ENCODE measurements at regions not wholly inside any gene's neighbourhood (a gene's known extent, or its start where the extent isn't known, plus 50 kb on each side); places are given as distances from the start of the nearest gene placed in this dataset.

DNA sequence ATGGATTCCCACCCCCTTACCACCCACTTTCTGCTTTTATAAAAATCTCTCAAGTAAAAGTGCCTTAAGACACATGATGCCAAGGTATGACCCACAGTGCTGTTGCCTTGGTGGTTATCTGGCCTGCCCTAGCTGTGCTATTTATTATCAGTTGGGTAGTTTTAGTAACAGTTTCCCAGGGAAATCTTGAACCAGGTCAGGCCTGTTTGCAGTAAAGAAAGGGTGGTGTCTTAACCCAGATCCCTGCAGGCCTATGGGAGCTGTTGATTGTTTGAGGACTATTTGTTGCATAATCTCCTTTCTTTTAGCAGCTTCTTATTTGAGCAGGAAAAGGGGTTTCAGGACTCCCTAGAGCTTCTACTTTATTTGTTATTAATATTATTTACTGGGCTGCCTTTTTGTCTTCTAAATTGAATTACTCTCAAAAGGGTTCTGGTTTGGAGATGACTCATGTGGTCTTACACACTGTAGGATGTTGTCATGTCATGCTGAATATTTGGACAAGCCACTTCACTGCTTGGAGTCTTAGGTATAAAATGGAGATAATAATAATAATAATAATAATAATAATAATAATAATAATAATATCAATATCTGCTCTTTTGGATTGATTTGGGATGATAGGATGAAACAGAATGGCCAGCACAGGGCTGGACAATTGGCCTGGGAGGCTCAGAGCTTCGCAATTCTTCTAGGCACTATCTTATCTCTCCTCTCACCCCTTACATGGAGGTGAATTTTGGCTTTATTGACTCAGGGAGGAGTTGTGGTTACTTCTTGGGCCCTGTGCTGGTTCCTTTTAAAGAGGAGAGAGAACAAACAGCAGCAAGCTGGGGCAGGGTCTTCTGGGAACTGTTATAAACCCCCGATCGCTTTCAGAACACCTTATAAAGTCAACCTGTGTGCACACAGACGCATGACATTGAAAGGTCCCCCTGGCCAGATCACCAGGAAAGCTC is 252.1 kb downstream of the PRDM2 start:
- TF ChIP-seq, protein P1, sequence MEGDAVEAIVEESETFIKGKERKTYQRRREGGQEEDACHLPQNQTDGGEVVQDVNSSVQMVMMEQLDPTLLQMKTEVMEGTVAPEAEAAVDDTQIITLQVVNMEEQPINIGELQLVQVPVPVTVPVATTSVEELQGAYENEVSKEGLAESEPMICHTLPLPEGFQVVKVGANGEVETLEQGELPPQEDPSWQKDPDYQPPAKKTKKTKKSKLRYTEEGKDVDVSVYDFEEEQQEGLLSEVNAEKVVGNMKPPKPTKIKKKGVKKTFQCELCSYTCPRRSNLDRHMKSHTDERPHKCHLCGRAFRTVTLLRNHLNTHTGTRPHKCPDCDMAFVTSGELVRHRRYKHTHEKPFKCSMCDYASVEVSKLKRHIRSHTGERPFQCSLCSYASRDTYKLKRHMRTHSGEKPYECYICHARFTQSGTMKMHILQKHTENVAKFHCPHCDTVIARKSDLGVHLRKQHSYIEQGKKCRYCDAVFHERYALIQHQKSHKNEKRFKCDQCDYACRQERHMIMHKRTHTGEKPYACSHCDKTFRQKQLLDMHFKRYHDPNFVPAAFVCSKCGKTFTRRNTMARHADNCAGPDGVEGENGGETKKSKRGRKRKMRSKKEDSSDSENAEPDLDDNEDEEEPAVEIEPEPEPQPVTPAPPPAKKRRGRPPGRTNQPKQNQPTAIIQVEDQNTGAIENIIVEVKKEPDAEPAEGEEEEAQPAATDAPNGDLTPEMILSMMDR (IDR thresholded peaks at IDR 0.05; ENCODE audit: low read depth, low read length) = no peak
- in situ Hi-C loops (cut with HindIII; ENCODE audit: low sequenced_read_pairs) = no loop called here
- DNase-seq (ENCODE audit: low read depth, low spot score) = no peak
- no peak overlapping the region for H3K4me3 ChIP-seq (ENCODE audit: low read depth, low read length)

DNA sequence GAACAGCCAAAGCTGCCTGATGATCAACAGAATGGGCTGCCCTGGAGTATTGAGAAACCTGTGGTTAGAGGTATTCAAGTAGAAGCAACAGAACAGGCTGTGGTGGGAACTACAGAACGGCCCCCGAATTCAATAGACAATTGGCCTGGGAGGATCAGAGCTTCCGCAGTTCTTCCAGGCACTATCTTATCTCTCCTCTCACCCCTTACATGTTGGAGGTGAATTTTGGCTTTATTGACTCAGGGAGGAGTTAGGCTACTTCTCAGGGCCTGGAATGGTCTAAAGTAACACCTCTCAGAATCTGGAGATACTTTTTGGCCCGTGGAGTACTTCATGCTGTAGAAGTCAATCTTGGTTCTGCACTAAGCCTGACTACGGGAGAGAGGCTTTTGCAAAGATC is 253.0 kb downstream of the PRDM2 start:
- TF ChIP-seq, protein P1 (IDR thresholded peaks at IDR 0.05; ENCODE audit: low read depth, low read length) = no peak
- in situ Hi-C loops (cut with HindIII; ENCODE audit: low sequenced_read_pairs) = no loop called here
- no peak overlapping the region for H3K4me3 ChIP-seq (ENCODE audit: low read depth, low read length)
- DNase-seq (ENCODE audit: low read depth, low spot score) = no peak

DNA sequence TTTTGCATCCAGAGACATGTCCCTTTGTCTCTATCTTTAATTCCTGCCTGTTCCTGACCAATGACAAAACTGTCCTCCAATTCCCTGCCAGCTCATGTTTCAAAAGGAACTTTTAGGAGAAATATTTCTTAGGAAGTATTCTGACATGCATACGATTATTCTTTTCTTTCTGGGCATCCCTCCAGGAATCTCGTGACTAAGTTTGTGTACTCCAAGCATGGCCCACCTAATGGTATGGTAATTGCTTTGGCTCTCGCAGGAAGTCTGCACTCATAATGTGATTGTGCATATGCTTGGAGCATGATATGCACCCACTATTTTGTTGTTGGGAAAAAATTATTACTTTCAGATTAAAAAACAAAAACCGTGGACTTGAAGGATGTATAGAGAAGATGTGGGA is 256.4 kb downstream of the PRDM2 start:
- in situ Hi-C loops (cut with HindIII; ENCODE audit: low sequenced_read_pairs) = no loop called here
- TF ChIP-seq, protein P1 (IDR thresholded peaks at IDR 0.05; ENCODE audit: low read depth, low read length) = no peak
- DNase-seq (ENCODE audit: low read depth, low spot score) = no peak
- H3K4me3 ChIP-seq (ENCODE audit: low read depth, low read length) = no peak overlapping the region

DNA sequence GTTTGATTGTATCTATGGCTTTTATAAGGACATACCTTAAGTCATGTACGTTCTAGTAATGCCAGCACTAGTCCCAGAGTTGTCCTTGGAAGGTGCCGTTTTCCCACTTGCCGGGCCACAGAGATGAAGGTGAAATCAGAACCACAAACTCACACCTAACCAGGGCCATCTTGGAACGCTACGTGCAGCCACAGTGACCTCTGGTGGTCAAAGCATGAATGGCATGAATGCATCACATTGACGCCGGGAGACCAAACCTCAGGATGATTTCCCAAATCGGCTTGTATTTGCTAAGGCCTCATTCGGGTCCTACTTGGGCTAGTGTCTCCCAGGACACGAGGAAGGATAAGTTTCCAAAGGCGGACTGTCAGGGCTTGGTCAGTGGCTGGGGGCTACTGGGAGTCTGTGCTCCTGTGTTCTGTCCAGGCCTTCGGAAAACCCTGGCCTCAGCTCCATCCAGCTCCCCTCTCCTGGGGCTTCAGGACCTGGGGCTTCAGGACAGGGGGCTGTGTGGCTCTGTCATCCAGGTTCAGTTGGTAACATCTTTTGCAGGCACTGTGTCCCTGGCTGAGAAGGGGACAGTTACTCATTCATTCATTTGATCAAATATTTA is 260.5 kb downstream of the PRDM2 start:
- TF ChIP-seq, protein P1 (IDR thresholded peaks at IDR 0.05; ENCODE audit: low read depth, low read length) = peak; percentile 96
- in situ Hi-C loops (cut with HindIII; ENCODE audit: low sequenced_read_pairs) = no loop called here
- no peak overlapping the region for H3K4me3 ChIP-seq (ENCODE audit: low read depth, low read length)
- DNase-seq (ENCODE audit: low read depth, low spot score) = peak; percentile 43

DNA sequence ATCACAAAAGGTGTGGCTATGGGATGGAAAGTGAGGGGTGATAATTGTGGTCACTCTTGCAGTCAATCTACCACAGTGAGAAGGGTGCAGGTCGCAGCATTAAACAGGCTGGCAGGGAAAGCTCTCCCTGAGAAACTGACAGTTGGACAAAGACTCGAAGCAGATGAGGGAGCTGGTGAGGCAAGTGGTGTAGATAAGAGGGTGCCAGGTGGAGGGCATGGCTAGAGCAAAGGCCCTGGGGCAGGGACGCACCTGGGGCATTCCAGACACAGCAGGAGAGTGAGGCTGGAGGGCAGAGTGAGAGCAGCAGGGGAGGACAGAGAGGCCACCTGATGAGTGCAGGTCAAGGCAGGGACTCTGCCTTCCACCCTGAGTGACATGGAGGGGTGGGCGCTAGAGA is 264.8 kb downstream of the PRDM2 start:
- TF ChIP-seq, protein P1 (IDR thresholded peaks at IDR 0.05; ENCODE audit: low read depth, low read length) = no peak
- no peak overlapping the region for H3K4me3 ChIP-seq (ENCODE audit: low read depth, low read length)
- in situ Hi-C loops (cut with HindIII; ENCODE audit: low sequenced_read_pairs) = no loop called here
- no peak for DNase-seq (ENCODE audit: low read depth, low spot score)

DNA sequence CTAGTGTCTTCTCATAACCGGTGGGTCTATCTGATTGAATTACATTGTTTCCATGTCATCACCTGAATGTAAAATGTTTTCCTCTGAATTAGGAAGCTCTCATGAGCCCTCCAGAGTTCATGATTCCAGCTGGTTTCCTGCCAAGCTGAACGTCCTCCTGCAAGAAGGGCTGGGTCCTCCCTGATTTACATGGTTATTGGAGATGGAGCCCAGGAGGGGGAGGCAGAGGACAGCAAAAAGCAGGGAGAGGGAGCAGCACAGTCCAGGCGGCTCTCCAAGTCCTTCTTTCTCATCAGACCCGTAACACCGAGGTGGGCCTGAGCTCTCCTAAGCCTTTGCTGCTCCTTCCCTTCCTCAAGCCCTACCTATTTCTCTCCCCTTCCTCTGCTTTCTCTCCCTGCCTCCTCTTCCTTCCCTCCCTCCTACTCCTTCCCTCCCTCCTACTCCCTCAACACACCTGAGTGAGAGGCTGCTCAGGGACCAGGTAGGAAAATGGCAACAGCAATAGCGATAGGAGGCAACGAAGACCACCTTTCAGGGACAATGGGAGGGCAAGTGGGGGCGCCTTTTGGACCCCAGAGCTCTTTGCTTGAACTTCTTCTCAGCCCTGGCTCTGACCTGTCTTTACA is 265.9 kb downstream of the PRDM2 start:
- in situ Hi-C loops (cut with HindIII; ENCODE audit: low sequenced_read_pairs) = no loop called here
- no peak overlapping the region for H3K4me3 ChIP-seq (ENCODE audit: low read depth, low read length)

More for the DNA sequence above, 265.9 kb downstream of the PRDM2 start:
- peak; percentile 48 for DNase-seq (ENCODE audit: low read depth, low spot score)
- TF ChIP-seq, protein P1 (IDR thresholded peaks at IDR 0.05; ENCODE audit: low read depth, low read length) = peak; percentile 46

Data from astrocyte of the spinal cord (primary cell).